ENCODE measurements at regions not wholly inside any gene's neighbourhood (a gene's known extent, or its start where the extent isn't known, plus 50 kb on each side); places are given as distances from the start of the nearest gene placed in this dataset.

GRCh38 chr2:220000586-220000985 is 373.2 kb downstream of the SLC4A3 start:
- TF ChIP-seq PRPF4 (IDR thresholded peaks at IDR 0.05; ENCODE audit: low read depth, low read length, poor library complexity, severe bottlenecking) (no peak), PATZ1 (CRISPR knock-in tag; IDR thresholded peaks at IDR 0.05) (no peak), MAX (IDR thresholded peaks at IDR 0.05) (no peak), ZNF30 (CRISPR knock-in tag; IDR thresholded peaks at IDR 0.05) (no peak), NBN (conservative IDR thresholded peaks at IDR 0.05) (no peak), ZMAT3 (CRISPR knock-in tag; conservative IDR thresholded peaks at IDR 0.05) (no peak), SMARCC2 (IDR thresholded peaks at IDR 0.05) (no peak), AKNA (CRISPR knock-in tag; IDR thresholded peaks at IDR 0.05; ENCODE audit: borderline replicate concordance) (no peak), ATM (IDR thresholded peaks at IDR 0.05; ENCODE audit: borderline replicate concordance) (no peak), USF2 (IDR thresholded peaks at IDR 0.05; ENCODE audit: low read depth, low read length) (no peak), USF2 (CRISPR knock-in tag; IDR thresholded peaks at IDR 0.05; ENCODE audit: borderline replicate concordance) (no peak)
- TF ChIP-seq, protein P1, sequence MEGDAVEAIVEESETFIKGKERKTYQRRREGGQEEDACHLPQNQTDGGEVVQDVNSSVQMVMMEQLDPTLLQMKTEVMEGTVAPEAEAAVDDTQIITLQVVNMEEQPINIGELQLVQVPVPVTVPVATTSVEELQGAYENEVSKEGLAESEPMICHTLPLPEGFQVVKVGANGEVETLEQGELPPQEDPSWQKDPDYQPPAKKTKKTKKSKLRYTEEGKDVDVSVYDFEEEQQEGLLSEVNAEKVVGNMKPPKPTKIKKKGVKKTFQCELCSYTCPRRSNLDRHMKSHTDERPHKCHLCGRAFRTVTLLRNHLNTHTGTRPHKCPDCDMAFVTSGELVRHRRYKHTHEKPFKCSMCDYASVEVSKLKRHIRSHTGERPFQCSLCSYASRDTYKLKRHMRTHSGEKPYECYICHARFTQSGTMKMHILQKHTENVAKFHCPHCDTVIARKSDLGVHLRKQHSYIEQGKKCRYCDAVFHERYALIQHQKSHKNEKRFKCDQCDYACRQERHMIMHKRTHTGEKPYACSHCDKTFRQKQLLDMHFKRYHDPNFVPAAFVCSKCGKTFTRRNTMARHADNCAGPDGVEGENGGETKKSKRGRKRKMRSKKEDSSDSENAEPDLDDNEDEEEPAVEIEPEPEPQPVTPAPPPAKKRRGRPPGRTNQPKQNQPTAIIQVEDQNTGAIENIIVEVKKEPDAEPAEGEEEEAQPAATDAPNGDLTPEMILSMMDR (CRISPR knock-in tag; IDR thresholded peaks at IDR 0.05): no peak
- TF ChIP-seq, protein P2, sequence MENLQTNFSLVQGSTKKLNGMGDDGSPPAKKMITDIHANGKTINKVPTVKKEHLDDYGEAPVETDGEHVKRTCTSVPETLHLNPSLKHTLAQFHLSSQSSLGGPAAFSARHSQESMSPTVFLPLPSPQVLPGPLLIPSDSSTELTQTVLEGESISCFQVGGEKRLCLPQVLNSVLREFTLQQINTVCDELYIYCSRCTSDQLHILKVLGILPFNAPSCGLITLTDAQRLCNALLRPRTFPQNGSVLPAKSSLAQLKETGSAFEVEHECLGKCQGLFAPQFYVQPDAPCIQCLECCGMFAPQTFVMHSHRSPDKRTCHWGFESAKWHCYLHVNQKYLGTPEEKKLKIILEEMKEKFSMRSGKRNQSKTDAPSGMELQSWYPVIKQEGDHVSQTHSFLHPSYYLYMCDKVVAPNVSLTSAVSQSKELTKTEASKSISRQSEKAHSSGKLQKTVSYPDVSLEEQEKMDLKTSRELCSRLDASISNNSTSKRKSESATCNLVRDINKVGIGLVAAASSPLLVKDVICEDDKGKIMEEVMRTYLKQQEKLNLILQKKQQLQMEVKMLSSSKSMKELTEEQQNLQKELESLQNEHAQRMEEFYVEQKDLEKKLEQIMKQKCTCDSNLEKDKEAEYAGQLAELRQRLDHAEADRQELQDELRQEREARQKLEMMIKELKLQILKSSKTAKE (CRISPR knock-in tag; IDR thresholded peaks at IDR 0.05; ENCODE audit: borderline replicate concordance): no peak
